ENCODE measurements at regions not wholly inside any gene's neighbourhood (a gene's known extent, or its start where the extent isn't known, plus 50 kb on each side); places are given as distances from the start of the nearest gene placed in this dataset.

- TF ChIP-seq SIN3A (IDR thresholded peaks at IDR 0.05; ENCODE audit: borderline replicate concordance, insufficient read depth, low read length) (no peak), REST (IDR thresholded peaks at IDR 0.05; ENCODE audit: insufficient read depth in 1 of 2, low read depth in 2 of 2, low read length in 2 of 2) (no peak)
Observed at GRCh38 chr3:177385186-177385585, 187.9 kb upstream of the TBL1XR1 start.
